Tibial nerve (tissue), 4 donors: ENCODE measurements at regions not wholly inside any gene's neighbourhood (a gene's known extent, or its start where the extent isn't known, plus 50 kb on each side); places are given as distances from the start of the nearest gene placed in this dataset.

Experiments
- CTCF ChIP-seq, 5 experiments: fragments of 200-600 bp in 3 of 5; fragments of 450-650 bp in 2 of 5; sonication (generic) in 3 of 5; IDR thresholded peaks; one replicate each; pipeline ENCODE4 v1.5.1; 2016 to 2019; ENCODE audit warnings: antibody characterized with exemption in 5 of 5, mild to moderate bottlenecking in 3 of 5, moderate library complexity in 2 of 5
- EP300 ChIP-seq, 2 donors: sonication (generic); formaldehyde crosslinking; IDR thresholded peaks; one replicate each; pipeline ENCODE4 v1.6.1; 2017; ENCODE audit warnings: antibody characterized with exemption in 2 of 2, mild to moderate bottlenecking in 1 of 2
- POLR2A ChIP-seq, 2 donors: fragments of 450-650 bp; IDR thresholded peaks; one replicate each; pipeline ENCODE4 v1.6.1; 2017; ENCODE audit warnings: antibody characterized with exemption in 2 of 2, mild to moderate bottlenecking in 2 of 2, moderate library complexity in 2 of 2

DNA sequence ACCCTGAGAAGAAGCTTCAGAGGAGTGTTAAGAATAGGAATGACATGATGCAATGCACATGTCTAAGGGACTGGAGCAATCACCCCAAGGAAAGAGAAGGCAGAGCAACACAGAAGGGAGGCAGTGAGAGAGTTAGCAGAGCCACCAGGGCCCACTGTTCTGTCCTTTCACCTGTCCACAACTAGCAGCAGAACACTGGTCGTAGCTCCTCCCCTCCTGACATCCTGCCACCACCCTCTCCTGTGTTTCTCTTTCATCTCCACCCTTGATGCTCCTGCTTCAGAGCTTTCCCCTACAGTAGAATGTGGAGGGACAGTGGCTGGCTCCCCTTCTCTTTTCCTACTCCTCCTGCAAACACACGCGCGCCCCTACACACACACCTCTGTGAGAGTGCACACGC, 483.4 kb upstream of the KIF2A start:
- TF ChIP-seq CTCF (IDR thresholded peaks at IDR 0.05) (no peak), EP300 (IDR thresholded peaks at IDR 0.05) (no peak), POLR2A (IDR thresholded peaks at IDR 0.05) (no peak)
